Tibial nerve (tissue), 4 donors: ENCODE measurements at regions not wholly inside any gene's neighbourhood (a gene's known extent, or its start where the extent isn't known, plus 50 kb on each side); places are given as distances from the start of the nearest gene placed in this dataset.

ENCODE experiments used
- EP300 ChIP-seq, 2 donors: sonication (generic); formaldehyde crosslinking; IDR thresholded peaks; one replicate each; pipeline ENCODE4 v1.6.1; 2017; ENCODE audit warnings: antibody characterized with exemption in 2 of 2, mild to moderate bottlenecking in 1 of 2
- POLR2A ChIP-seq, 2 donors: fragments of 450-650 bp; IDR thresholded peaks; one replicate each; pipeline ENCODE4 v1.6.1; 2017; ENCODE audit warnings: antibody characterized with exemption in 2 of 2, mild to moderate bottlenecking in 2 of 2, moderate library complexity in 2 of 2
- TF ChIP-seq, protein P1 (sequence below), 5 experiments: fragments of 200-600 bp in 3 of 5; fragments of 450-650 bp in 2 of 5; sonication (generic) in 3 of 5; IDR thresholded peaks; one replicate each; pipeline ENCODE4 v1.5.1; 2016 to 2019; ENCODE audit warnings: antibody characterized with exemption in 5 of 5, mild to moderate bottlenecking in 3 of 5, moderate library complexity in 2 of 5

DNA sequence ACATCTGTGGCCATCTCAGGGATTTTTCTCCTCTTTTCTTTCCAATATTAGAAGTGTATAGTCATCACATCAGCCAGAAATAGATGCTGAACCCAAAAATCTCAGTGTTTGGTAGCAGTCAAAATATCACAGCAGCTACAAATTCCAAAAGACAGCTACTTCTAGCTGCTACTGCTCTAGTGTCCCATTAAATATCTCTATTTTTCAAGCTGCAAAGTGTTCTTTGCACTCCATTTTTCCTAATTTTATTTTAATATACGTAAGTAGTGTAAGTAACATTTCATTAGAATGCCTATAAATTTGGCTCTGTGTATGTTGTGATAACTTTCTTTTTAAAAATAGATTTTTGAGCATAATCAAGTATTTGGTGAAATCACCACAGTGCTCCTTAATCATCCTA, 967.3 kb downstream of the BCL11A start:
- TF ChIP-seq POLR2A (IDR thresholded peaks at IDR 0.05) (no peak), EP300 (IDR thresholded peaks at IDR 0.05) (no peak)
- TF ChIP-seq, protein P1, sequence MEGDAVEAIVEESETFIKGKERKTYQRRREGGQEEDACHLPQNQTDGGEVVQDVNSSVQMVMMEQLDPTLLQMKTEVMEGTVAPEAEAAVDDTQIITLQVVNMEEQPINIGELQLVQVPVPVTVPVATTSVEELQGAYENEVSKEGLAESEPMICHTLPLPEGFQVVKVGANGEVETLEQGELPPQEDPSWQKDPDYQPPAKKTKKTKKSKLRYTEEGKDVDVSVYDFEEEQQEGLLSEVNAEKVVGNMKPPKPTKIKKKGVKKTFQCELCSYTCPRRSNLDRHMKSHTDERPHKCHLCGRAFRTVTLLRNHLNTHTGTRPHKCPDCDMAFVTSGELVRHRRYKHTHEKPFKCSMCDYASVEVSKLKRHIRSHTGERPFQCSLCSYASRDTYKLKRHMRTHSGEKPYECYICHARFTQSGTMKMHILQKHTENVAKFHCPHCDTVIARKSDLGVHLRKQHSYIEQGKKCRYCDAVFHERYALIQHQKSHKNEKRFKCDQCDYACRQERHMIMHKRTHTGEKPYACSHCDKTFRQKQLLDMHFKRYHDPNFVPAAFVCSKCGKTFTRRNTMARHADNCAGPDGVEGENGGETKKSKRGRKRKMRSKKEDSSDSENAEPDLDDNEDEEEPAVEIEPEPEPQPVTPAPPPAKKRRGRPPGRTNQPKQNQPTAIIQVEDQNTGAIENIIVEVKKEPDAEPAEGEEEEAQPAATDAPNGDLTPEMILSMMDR (IDR thresholded peaks at IDR 0.05): no peak
